ES-I3 (cell line): ENCODE measurements at regions not wholly inside any gene's neighbourhood (a gene's known extent, or its start where the extent isn't known, plus 50 kb on each side); places are given as distances from the start of the nearest gene placed in this dataset.

ENCODE experiments used
- H3K36me3 ChIP-seq: 2 replicates; pipeline ENCODE4 v1.6.1; 2013; ENCODE audit warnings: mild to moderate bottlenecking, low read length, control low read depth, moderate library complexity; ENCODE audit not compliant: insufficient read depth
- H3K4me1 ChIP-seq: 2 replicates; pipeline ENCODE4 v1.6.1; 2013; ENCODE audit warnings: mild to moderate bottlenecking, control low read depth, low read length; ENCODE audit not compliant: insufficient read depth
- H3K9ac ChIP-seq: 2 replicates; pipeline ENCODE4 v1.6.1; 2013; ENCODE audit warnings: low read depth, mild to moderate bottlenecking, low read length, moderate library complexity
- H3K9me3 ChIP-seq: 2 replicates; pipeline ENCODE4 v1.6.1; 2013; ENCODE audit warnings: mild to moderate bottlenecking, low read length, moderate library complexity; ENCODE audit not compliant: control insufficient read depth, insufficient read depth

GRCh38 chr13:47418206-47418920 lies 521.5 kb upstream of the HTR2A start:
- H3K9me3 ChIP-seq, result no peaks in the 10 kb centered on the region; the same call in 1 of the 2 replicates
- no peaks in the 10 kb centered on the region for H3K36me3 ChIP-seq
- no peak overlapping the region for H3K9ac ChIP-seq
- H3K4me1 ChIP-seq, result no peaks in the 10 kb centered on the region

- Histone ChIP-seq H3K9me3 (no peaks in the 10 kb centered on the region; the same call in 1 of the 2 replicates), H3K9ac (no peak overlapping the region), H3K36me3 (no peaks in the 10 kb centered on the region), H3K4me1 (no peaks in the 10 kb centered on the region)
Measured at GRCh38 chr13:47417485-47417884, 520.6 kb upstream of the HTR2A start.

- no peaks in the 10 kb centered on the region for H3K36me3 ChIP-seq
- no peak overlapping the region for H3K9ac ChIP-seq
Measured at GRCh38 chr13:47415048-47415447, 518.2 kb upstream of the HTR2A start.

GRCh38 chr13:47413526-47413925 lies 516.7 kb upstream of the HTR2A start:
- Histone ChIP-seq H3K4me1 (no peaks in the 10 kb centered on the region), H3K9ac (no peak overlapping the region), H3K36me3 (no peaks in the 10 kb centered on the region), H3K9me3 (no peaks in the 10 kb centered on the region)

More at GRCh38 chr13:47415048-47415447, 518.2 kb upstream of the HTR2A start:
- no peaks in the 10 kb centered on the region; the same call in 1 of the 2 replicates for H3K9me3 ChIP-seq
- no peaks in the 10 kb centered on the region for H3K4me1 ChIP-seq

GRCh38 chr13:47413112-47413511 lies 516.3 kb upstream of the HTR2A start:
- Histone ChIP-seq H3K9ac (no peak overlapping the region), H3K36me3 (no peaks in the 10 kb centered on the region), H3K4me1 (no peaks in the 10 kb centered on the region), H3K9me3 (no peaks in the 10 kb centered on the region)

- H3K36me3 ChIP-seq, result no peaks in the 10 kb centered on the region
- no peak overlapping the region for H3K9ac ChIP-seq
- no peaks in the 10 kb centered on the region for H3K9me3 ChIP-seq
- H3K4me1 ChIP-seq, result 0 out of 2 replicates have a peak, but pooled peaks cover 6% of the 10 kb centered on the region
Measured at GRCh38 chr13:47409778-47410177, 512.9 kb upstream of the HTR2A start.

- H3K4me1 ChIP-seq, result 0 out of 2 replicates have a peak, but pooled peaks cover 6% of the 10 kb centered on the region
- no peaks in the 10 kb centered on the region for H3K9me3 ChIP-seq
- no peaks in the 10 kb centered on the region for H3K36me3 ChIP-seq
- H3K9ac ChIP-seq, result no peak overlapping the region
Measured at GRCh38 chr13:47408546-47409319, 511.9 kb upstream of the HTR2A start.

GRCh38 chr13:47407808-47408207 lies 511.0 kb upstream of the HTR2A start:
- H3K9me3 ChIP-seq, result no peaks in the 10 kb centered on the region
- H3K9ac ChIP-seq, result no peak overlapping the region
- H3K36me3 ChIP-seq, result no peaks in the 10 kb centered on the region
- H3K4me1 ChIP-seq, result 0 out of 2 replicates have a peak, but pooled peaks cover 6% of the 10 kb centered on the region

- Histone ChIP-seq H3K36me3 (no peaks in the 10 kb centered on the region), H3K9me3 (no peaks in the 10 kb centered on the region), H3K4me1 (peaks cover 5% of the 10 kb centered on the region; the same call in 1 of the 2 replicates), H3K9ac (no peak overlapping the region)
Measured at GRCh38 chr13:47399599-47399998, 502.7 kb upstream of the HTR2A start.

GRCh38 chr13:47397739-47398138 lies 500.9 kb upstream of the HTR2A start:
- peaks cover 5% of the 10 kb centered on the region; the same call in 1 of the 2 replicates for H3K4me1 ChIP-seq
- H3K9ac ChIP-seq, result no peak overlapping the region

GRCh38 chr13:47396915-47397314 lies 500.1 kb upstream of the HTR2A start:
- Histone ChIP-seq H3K36me3 (no peaks in the 10 kb centered on the region), H3K9ac (no peak overlapping the region), H3K9me3 (no peaks in the 10 kb centered on the region), H3K4me1 (peaks cover 5% of the 10 kb centered on the region; the same call in 1 of the 2 replicates)

More at GRCh38 chr13:47397739-47398138, 500.9 kb upstream of the HTR2A start:
- H3K36me3 ChIP-seq, result no peaks in the 10 kb centered on the region
- no peaks in the 10 kb centered on the region for H3K9me3 ChIP-seq

- H3K4me1 ChIP-seq, result peaks cover 12% of the 10 kb centered on the region; the same call in 1 of the 2 replicates
- no peak overlapping the region for H3K9ac ChIP-seq
- no peaks in the 10 kb centered on the region; the same call in 1 of the 2 replicates for H3K36me3 ChIP-seq
- peaks cover 16% of the 10 kb centered on the region for H3K9me3 ChIP-seq
Measured at GRCh38 chr13:47374741-47375140, 477.9 kb upstream of the HTR2A start.

- Histone ChIP-seq H3K36me3 (no peaks in the 10 kb centered on the region; the same call in 1 of the 2 replicates), H3K9me3 (peaks cover 17% of the 10 kb centered on the region), H3K4me1 (peaks cover 12% of the 10 kb centered on the region; the same call in 1 of the 2 replicates), H3K9ac (no peak overlapping the region)
Measured at GRCh38 chr13:47372751-47373150, 475.9 kb upstream of the HTR2A start.

- H3K9ac ChIP-seq, result no peak overlapping the region
- no peaks in the 10 kb centered on the region for H3K4me1 ChIP-seq
- H3K36me3 ChIP-seq, result no peaks in the 10 kb centered on the region
- no peaks in the 10 kb centered on the region; the same call in 1 of the 2 replicates for H3K9me3 ChIP-seq
Measured at GRCh38 chr13:47351798-47352197, 454.9 kb upstream of the HTR2A start.
